Right lobe of liver (tissue), 6 donors: ENCODE measurements at regions not wholly inside any gene's neighbourhood (a gene's known extent, or its start where the extent isn't known, plus 50 kb on each side); places are given as distances from the start of the nearest gene placed in this dataset.

Source experiments
- ATAC-seq, 4 donors: fragments of 200-7000 bp; cut with Tn5 transposase; one replicate each; pipeline ENCODE4 v1.9.1; 2020; ENCODE audit warnings: mild to moderate bottlenecking in 4 of 4, moderate library complexity in 4 of 4
- DNase-seq, 3 donors: peaks; one replicate each; pipeline ENCODE4 v3.0.0-alpha.2; 2020
- H3K27ac ChIP-seq, 3 donors: fragments of 200-600 bp; one replicate each; pipeline ENCODE4 v1.8.0; 2022
- H3K27me3 ChIP-seq, 2 donors: fragments of 200-600 bp; one replicate each; pipeline ENCODE4 v1.8.0; 2022
- H3K36me3 ChIP-seq, 4 donors: fragments of 200-600 bp; sonication (generic) in 1 of 4; one replicate each; pipeline versions ENCODE4 v1.5.1 to v1.8.0; 2017 to 2022; ENCODE audit warnings: control low read depth in 1 of 4
- H3K4me1 ChIP-seq, 4 donors: fragments of 200-600 bp; sonication (generic) in 1 of 4; one replicate each; pipeline versions ENCODE4 v1.5.1 to v1.8.0; 2017 to 2022; ENCODE audit warnings: control low read depth in 1 of 4
- H3K4me3 ChIP-seq, 3 donors: fragments of 200-600 bp; one replicate each; pipeline ENCODE4 v1.8.0; 2022
- H3K9me3 ChIP-seq, 4 donors: fragments of 200-600 bp; sonication (generic) in 1 of 4; one replicate each; pipeline versions ENCODE4 v1.5.1 to v1.8.0; 2017 to 2022; ENCODE audit warnings: control low read depth in 1 of 4
- CTCF ChIP-seq, 4 donors: fragments of 200-600 bp in 3 of 4; fragments of 450-650 bp in 1 of 4; IDR thresholded peaks; one replicate each; pipeline versions ENCODE4 v1.5.1 to v1.8.0; 2016 to 2022; ENCODE audit warnings: antibody characterized with exemption in 4 of 4, mild to moderate bottlenecking in 2 of 4
- POLR2A ChIP-seq: fragments of 450-650 bp; IDR thresholded peaks from one replicate; pipeline ENCODE4 v1.6.1; 2017; ENCODE audit warnings: antibody characterized with exemption, mild to moderate bottlenecking
- WGBS: methylation state at CpG from one replicate; pipeline ENCODE4 v1.1.6; 2018; ENCODE audit warnings: low coverage, low lambda C conversion rate; ENCODE audit not compliant: insufficient coverage; ENCODE audit errors: missing lambda C conversion rate; 5-methylcytosine and 5-hydroxymethylcytosine counted together
- intact Hi-C, 2 donors: fragments of 100-400 bp; cut with DNase I; formaldehyde crosslinking; loops; one replicate each; pipeline versions ENCODE4 v1.11.2 to v1.14.1; 2022
- donor health status: DM: no; HTN: yes; CAD: no.
- donor health status: DM: no; HTN: no; CAD: no.
- donor health status: DM: no; HTN: no; CAD: no.
- donor health status: DM: no; HTN: yes; CAD: no.
- donor health status: DM: no; HTN: yes; CAD: no.

GRCh38 chr5:67516948-67517565 is 320.5 kb upstream of the CD180 start:
- DNase-seq (no peak), ATAC-seq (no peak)
- 89% methylated on average over 6 of the region's 6 CpGs for WGBS
- Histone ChIP-seq H3K4me3 (no peak overlapping the region), H3K36me3 (no peaks in the 10 kb centered on the region), H3K9me3 (no peaks in the 10 kb centered on the region), H3K27ac (no peak overlapping the region), H3K27me3 (no peaks in the 10 kb centered on the region), H3K4me1 (no peaks in the 10 kb centered on the region)
- intact Hi-C loops: no loop called here
- TF ChIP-seq POLR2A (no peak), CTCF (IDR thresholded peaks at IDR 0.05) (no peak)

GRCh38 chr5:67515762-67516161 is 319.2 kb upstream of the CD180 start:
- Histone ChIP-seq H3K4me3 (no peak overlapping the region), H3K9me3 (no peaks in the 10 kb centered on the region), H3K4me1 (no peaks in the 10 kb centered on the region), H3K27ac (no peak overlapping the region), H3K36me3 (no peaks in the 10 kb centered on the region), H3K27me3 (no peaks in the 10 kb centered on the region)
- ATAC-seq (no peak), DNase-seq (no peak)
- TF ChIP-seq CTCF (IDR thresholded peaks at IDR 0.05): no peak
- no peak for TF ChIP-seq POLR2A
- 77% methylated on average over 2 of the region's 2 CpGs for WGBS
- intact Hi-C loops: no loop called here

DNA sequence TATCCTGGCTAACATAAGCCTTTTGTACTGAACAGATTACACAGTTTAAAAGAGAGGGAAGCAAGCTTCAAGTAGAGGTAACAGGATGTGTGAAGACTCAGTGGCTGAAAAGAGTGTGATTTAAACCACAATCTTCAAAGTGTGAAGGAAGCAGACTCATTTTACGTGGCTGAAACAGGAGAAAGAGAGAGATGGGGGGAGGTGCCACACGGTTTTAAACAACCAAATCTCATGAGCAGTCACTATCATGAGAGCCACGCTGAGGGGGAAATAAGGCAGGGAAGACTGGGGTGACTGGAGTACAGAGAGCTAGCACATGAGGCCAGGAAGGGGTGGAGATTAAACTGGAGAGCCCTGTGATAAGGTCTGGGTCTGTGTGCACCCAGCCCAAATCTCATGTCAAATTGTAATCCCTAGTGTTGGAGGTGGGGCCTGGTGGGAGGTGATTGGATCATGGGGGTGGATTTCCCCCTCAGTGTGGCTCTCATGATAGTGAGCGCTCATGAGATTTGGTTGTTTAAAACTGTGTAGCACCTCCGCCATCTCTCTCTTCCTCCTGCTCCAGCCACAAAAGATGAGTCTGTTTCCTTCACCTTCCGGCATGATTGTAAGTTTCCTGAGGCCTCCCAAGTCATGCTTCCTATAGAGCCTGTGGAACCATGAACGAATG is 318.6 kb upstream of the CD180 start:
- 70% methylated on average over 4 of the region's 7 CpGs for WGBS
- Histone ChIP-seq H3K9me3 (no peaks in the 10 kb centered on the region), H3K4me3 (no peak overlapping the region), H3K27me3 (no peaks in the 10 kb centered on the region), H3K36me3 (no peaks in the 10 kb centered on the region), H3K4me1 (no peaks in the 10 kb centered on the region), H3K27ac (no peak overlapping the region)
- no peak for TF ChIP-seq CTCF (IDR thresholded peaks at IDR 0.05)
- TF ChIP-seq POLR2A: no peak
- DNase-seq (no peak), ATAC-seq (peak in 2 of 4 donors; percentile 27 to 35)
- intact Hi-C loops: no loop called here

GRCh38 chr5:67512758-67513157 is 316.2 kb upstream of the CD180 start:
- no peak overlapping the region for H3K27ac ChIP-seq
- no peaks in the 10 kb centered on the region for H3K27me3 ChIP-seq
- DNase-seq (no peak), ATAC-seq (no peak)
- 71% methylated on average over 1 of the region's 1 CpG for WGBS
- no peaks in the 10 kb centered on the region for H3K36me3 ChIP-seq
- H3K4me1 ChIP-seq: no peaks in the 10 kb centered on the region
- intact Hi-C loops: no loop called here
- H3K4me3 ChIP-seq: no peak overlapping the region
- no peaks in the 10 kb centered on the region for H3K9me3 ChIP-seq
- TF ChIP-seq POLR2A: no peak
- TF ChIP-seq CTCF (IDR thresholded peaks at IDR 0.05): no peak
